B cell (primary cell): ENCODE measurements at regions not wholly inside any gene's neighbourhood (a gene's known extent, or its start where the extent isn't known, plus 50 kb on each side); places are given as distances from the start of the nearest gene placed in this dataset.
"Not testable (repeated sequence)": the region's sequence is repeated elsewhere in the genome, so short reads cannot be mapped to it uniquely, and the experiment has no call there.

Experiments
- ATAC-seq: fragments of 200-7000 bp; cut with Tn5 transposase; one replicate; pipeline ENCODE4 v1.10.0; 2021; ENCODE audit warnings: low read depth, mild to moderate bottlenecking, moderate number of reproducible peaks, moderate library complexity
- CTCF ChIA-PET: fragments of 350-600 bp; sonication (Branson Sonifier 250); formaldehyde crosslinking; loops from one replicate; lab custom pipeline; 2021; ENCODE audit warnings: antibody characterized with exemption, inconsistent platforms; lab: Charles Lee
- POLR2A ChIA-PET: fragments of 350-600 bp; sonication (Branson Sonifier 250); formaldehyde crosslinking; loops from one replicate; lab custom pipeline; 2021; ENCODE audit warnings: antibody characterized with exemption; lab: Charles Lee
- DNase-seq: peaks from one replicate; pipeline ENCODE4 v3.0.0; 2013
- H2AFZ ChIP-seq: 2 replicates; pipeline ENCODE4 v1.6.1; 2012; ENCODE audit warnings: mild to moderate bottlenecking, low read depth, low read length; ENCODE audit not compliant: insufficient read depth, poor library complexity, severe bottlenecking
- H3K27ac ChIP-seq, 2 donors: 1 replicate in 1 of 2; 2 replicates in 1 of 2; pipeline ENCODE4 v1.5.1; 2012 to 2013; ENCODE audit warnings: low read length in 2 of 2, mild to moderate bottlenecking in 2 of 2, moderate library complexity in 1 of 2
- H3K27me3 ChIP-seq, 4 experiments: fragments of 200-600 bp in 1 of 4; sonication (generic) in 1 of 4; replicated peaks in 1 of 4; 1 replicate in 2 of 4; 2 replicates in 2 of 4; pipeline versions ENCODE4 v1.6.1 to v1.7.0; 2013 to 2016; ENCODE audit warnings: low read length in 3 of 4, mild to moderate bottlenecking in 2 of 4, mixed read lengths in 1 of 4, moderate library complexity in 1 of 4; ENCODE audit not compliant: insufficient read depth in 4 of 4, control insufficient read depth in 3 of 4; ENCODE audit errors: control extremely low read depth in 1 of 4
- H3K36me3 ChIP-seq, 2 experiments: replicated peaks in 1 of 2; 1 replicate in 1 of 2; 2 replicates in 1 of 2; pipeline versions ENCODE4 v1.6.1 to v1.7.1; 2013; ENCODE audit warnings: low read length in 1 of 2; ENCODE audit not compliant: insufficient read depth in 2 of 2, control insufficient read depth in 1 of 2; ENCODE audit errors: control extremely low read depth in 1 of 2, extremely low read depth in 1 of 2
- H3K4me1 ChIP-seq, 2 donors: fragments of 200-600 bp in 1 of 2; sonication (generic) in 1 of 2; 1 replicate in 1 of 2; 2 replicates in 1 of 2; pipeline versions ENCODE4 v1.5.1 to v1.6.1; 2013 to 2017; ENCODE audit warnings: low read length in 2 of 2; ENCODE audit not compliant: control insufficient read depth in 2 of 2, insufficient read depth in 2 of 2
- H3K4me2 ChIP-seq: replicated peaks from 2 replicates; pipeline ENCODE3; 2012; ENCODE audit warnings: mild to moderate bottlenecking, low read depth, low read length; ENCODE audit not compliant: poor library complexity, severe bottlenecking
- H3K4me3 ChIP-seq, 5 experiments: fragments of 200-600 bp in 1 of 5; sonication (generic) in 1 of 5; 1 replicate in 3 of 5; 2 replicates in 2 of 5; pipeline versions ENCODE4 v1.5.1 to v1.7.0; 2011 to 2016; ENCODE audit warnings: low read length in 4 of 5, mild to moderate bottlenecking in 4 of 5, low read depth in 2 of 5, control low read depth in 1 of 5, moderate library complexity in 1 of 5; ENCODE audit not compliant: insufficient read depth in 1 of 5; ENCODE audit errors: control extremely low read depth in 1 of 5, extremely low read depth in 1 of 5
- H3K79me2 ChIP-seq: fragments of 200-600 bp; sonication (generic); one replicate; pipeline ENCODE4 v1.6.0; 2016; ENCODE audit warnings: low read length; ENCODE audit not compliant: control insufficient read depth, insufficient read depth
- H3K9ac ChIP-seq: fragments of 200-600 bp; sonication (generic); 2 replicates; pipeline ENCODE4 v1.6.1; 2017; ENCODE audit warnings: mild to moderate bottlenecking, low read length, moderate library complexity
- H3K9me3 ChIP-seq, 3 donors: one replicate each; pipeline versions ENCODE4 v1.6.1 to v1.7.1; 2013; ENCODE audit warnings: low read length in 2 of 3; ENCODE audit not compliant: control insufficient read depth in 2 of 3, insufficient read depth in 1 of 3; ENCODE audit errors: control extremely low read depth in 1 of 3
- H4K20me1 ChIP-seq: 2 replicates; pipeline ENCODE4 v1.6.0; 2012; ENCODE audit warnings: mild to moderate bottlenecking, low read length; ENCODE audit not compliant: insufficient read depth, control insufficient read depth, poor library complexity, severe bottlenecking
- H3K27ac Mint-ChIP-seq: one replicate; pipeline ENCODE4 v1.8.0; 2021; ENCODE audit warnings: mixed read lengths
- H3K27me3 Mint-ChIP-seq: one replicate; pipeline ENCODE4 v1.8.0; 2021; ENCODE audit warnings: mixed read lengths
- H3K4me1 Mint-ChIP-seq: one replicate; pipeline ENCODE4 v1.8.0; 2021; ENCODE audit warnings: mixed read lengths
- H3K4me3 Mint-ChIP-seq: one replicate; pipeline ENCODE4 v1.8.0; 2021; ENCODE audit warnings: mixed read lengths
- H3K9me3 Mint-ChIP-seq: one replicate; pipeline ENCODE4 v1.8.0; 2022; ENCODE audit warnings: mixed read lengths; ENCODE audit not compliant: insufficient read depth
- EZH2 ChIP-seq: IDR thresholded peaks from 2 replicates; pipeline ENCODE4 v1.6.1; 2012; ENCODE audit warnings: borderline replicate concordance, low read depth, mild to moderate bottlenecking, moderate library complexity, low read length; ENCODE audit not compliant: insufficient read depth, poor library complexity, severe bottlenecking
- WGBS: methylation state at CpG from one replicate; pipeline ENCODE4 v1.1.5; 2013; ENCODE audit warnings: missing lambda C conversion rate; ENCODE audit not compliant: insufficient coverage; 5-methylcytosine and 5-hydroxymethylcytosine counted together
- intact Hi-C: fragments of 100-400 bp; cut with micrococcal nuclease; formaldehyde crosslinking; loops from one replicate; pipeline ENCODE4 v1.10.0; 2022
- TF ChIP-seq, protein P1 (sequence below): fragments of 200-600 bp; IDR thresholded peaks from one replicate; pipeline ENCODE4 v1.8.0; 2022; ENCODE audit warnings: antibody characterized with exemption, mild to moderate bottlenecking

DNA sequence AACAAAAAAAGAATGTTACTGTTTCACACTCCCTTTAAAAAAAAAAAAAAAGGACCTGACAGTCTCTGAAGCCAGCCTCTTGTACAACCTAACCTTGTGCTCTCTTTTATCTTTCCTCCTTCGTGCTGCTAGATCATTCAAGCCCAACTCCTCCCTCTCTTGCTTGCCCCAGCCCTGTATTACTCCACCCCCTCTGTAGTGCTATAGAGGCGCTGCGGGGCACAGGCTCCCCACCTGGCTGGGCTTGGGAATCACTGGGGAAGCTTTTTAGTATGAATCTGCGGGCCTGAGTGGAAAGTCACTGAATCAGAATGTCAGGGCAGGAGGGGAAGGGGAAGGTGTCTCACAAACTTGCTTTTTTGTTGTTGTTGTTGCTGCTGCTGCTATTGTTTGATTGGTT lies 383.7 kb upstream of the CAMK1G start:
- Mint-ChIP-seq H3K9me3 (peaks cover 10% of the 10 kb centered on the region), H3K4me1 (no peaks in the 10 kb centered on the region), H3K27ac (no peak overlapping the region), H3K4me3 (no peak overlapping the region), H3K27me3 (no peaks in the 10 kb centered on the region)
- no peak overlapping the region for H2AFZ ChIP-seq
- DNase-seq = no peak
- no peak overlapping the region for H3K4me2 ChIP-seq
- H4K20me1 ChIP-seq = no peaks in the 10 kb centered on the region
- CTCF ChIA-PET = no interaction called here
- H3K79me2 ChIP-seq = no peaks in the 10 kb centered on the region
- H3K27me3 ChIP-seq = no peaks in the 10 kb centered on the region
- no peak overlapping the region for H3K27ac ChIP-seq
- H3K4me1 ChIP-seq = no peaks in the 10 kb centered on the region
- no peak for TF ChIP-seq EZH2
- TF ChIP-seq, protein P1, sequence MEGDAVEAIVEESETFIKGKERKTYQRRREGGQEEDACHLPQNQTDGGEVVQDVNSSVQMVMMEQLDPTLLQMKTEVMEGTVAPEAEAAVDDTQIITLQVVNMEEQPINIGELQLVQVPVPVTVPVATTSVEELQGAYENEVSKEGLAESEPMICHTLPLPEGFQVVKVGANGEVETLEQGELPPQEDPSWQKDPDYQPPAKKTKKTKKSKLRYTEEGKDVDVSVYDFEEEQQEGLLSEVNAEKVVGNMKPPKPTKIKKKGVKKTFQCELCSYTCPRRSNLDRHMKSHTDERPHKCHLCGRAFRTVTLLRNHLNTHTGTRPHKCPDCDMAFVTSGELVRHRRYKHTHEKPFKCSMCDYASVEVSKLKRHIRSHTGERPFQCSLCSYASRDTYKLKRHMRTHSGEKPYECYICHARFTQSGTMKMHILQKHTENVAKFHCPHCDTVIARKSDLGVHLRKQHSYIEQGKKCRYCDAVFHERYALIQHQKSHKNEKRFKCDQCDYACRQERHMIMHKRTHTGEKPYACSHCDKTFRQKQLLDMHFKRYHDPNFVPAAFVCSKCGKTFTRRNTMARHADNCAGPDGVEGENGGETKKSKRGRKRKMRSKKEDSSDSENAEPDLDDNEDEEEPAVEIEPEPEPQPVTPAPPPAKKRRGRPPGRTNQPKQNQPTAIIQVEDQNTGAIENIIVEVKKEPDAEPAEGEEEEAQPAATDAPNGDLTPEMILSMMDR = no peak
- H3K9me3 ChIP-seq = peaks cover 0 to 18% (median 4%) of the 10 kb centered on the region in 3 donors
- ATAC-seq = no peak
- intact Hi-C loops = no loop called here
- no peak overlapping the region for H3K4me3 ChIP-seq
- H3K36me3 ChIP-seq = no peaks in the 10 kb centered on the region
- no peak overlapping the region for H3K9ac ChIP-seq
- 44% methylated on average over 1 of the region's 4 CpGs for WGBS
- POLR2A ChIA-PET = no interaction called here

DNA sequence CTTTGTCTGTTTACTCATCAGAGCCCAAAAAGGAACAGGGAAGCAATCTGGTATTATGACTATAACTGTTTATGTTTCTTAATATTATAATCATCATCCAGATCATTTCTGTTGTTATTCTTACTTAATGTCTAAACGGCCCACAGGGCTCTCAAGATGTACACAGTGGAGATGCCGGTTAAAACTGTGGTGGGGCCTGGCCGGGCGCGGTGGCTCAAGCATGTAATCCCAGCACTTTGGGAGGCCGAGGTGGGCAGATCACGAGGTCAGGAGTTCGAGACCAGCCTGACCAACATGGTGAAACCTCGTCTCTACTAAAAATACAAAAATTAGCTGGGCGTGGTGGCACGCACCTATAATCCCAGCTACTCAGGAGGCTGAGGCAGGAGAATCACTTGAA lies 381.2 kb upstream of the CAMK1G start:
- H4K20me1 ChIP-seq, H3K9ac ChIP-seq, H3K27ac ChIP-seq, H3K27ac Mint-ChIP-seq, H3K9me3 Mint-ChIP-seq, H3K36me3 ChIP-seq, H3K4me1 Mint-ChIP-seq, H3K9me3 ChIP-seq, intact Hi-C loops, ATAC-seq, DNase-seq, H3K4me2 ChIP-seq, H3K4me3 ChIP-seq, H3K79me2 ChIP-seq, H3K4me1 ChIP-seq, H2AFZ ChIP-seq, H3K27me3 ChIP-seq, H3K4me3 Mint-ChIP-seq, POLR2A ChIA-PET: not testable (repeated sequence)
- CTCF ChIA-PET = interaction anchor here (1.1 to 2.0 kb wide), 4 partner anchors 9 to 365 kb away, joined by 3 to 7 read pairs (median 5); no protein-coding TSS in a partner anchor
- peaks cover 11% of the 10 kb centered on the region for H3K27me3 Mint-ChIP-seq
- WGBS = 95% methylated on average over 3 of the region's 11 CpGs
